GM12872 (cell line): ENCODE measurements at regions not wholly inside any gene's neighbourhood (a gene's known extent, or its start where the extent isn't known, plus 50 kb on each side); places are given as distances from the start of the nearest gene placed in this dataset.

Source experiments
- TF ChIP-seq, protein P1 (sequence below): IDR thresholded peaks from 3 replicates; pipeline ENCODE4 v1.5.1; 2011; ENCODE audit warnings: low read depth, mild to moderate bottlenecking, low read length, moderate library complexity; ENCODE audit not compliant: insufficient read depth

DNA sequence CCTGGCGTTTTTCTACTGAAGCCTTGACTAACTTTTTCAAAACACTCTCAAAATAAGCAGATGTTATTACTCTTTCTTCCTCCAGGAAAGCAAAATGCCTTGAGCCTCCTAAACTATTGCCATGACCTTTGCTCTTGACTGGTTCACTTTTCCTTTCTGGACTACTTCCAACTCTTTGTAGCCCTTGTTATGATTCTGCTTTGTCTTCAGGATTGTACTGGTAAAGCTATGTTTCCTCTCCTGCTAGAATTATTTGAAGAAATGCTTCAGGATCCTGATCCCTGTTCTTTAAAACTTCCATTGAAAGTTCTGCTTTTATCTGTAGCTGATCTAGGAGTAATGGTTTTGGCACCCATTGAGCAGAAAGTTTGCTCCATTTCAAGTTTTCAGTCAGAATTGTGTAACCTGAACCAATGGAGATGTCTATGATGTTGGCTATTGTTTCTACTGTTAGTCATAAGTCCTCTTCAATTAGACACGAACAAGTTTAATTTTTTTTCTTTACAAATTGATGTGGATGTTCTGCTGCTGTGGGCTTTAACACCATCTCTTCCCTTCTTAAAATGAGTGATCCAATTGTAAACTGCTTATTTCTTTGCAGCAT is 1356.4 kb downstream of the EFNA5 start:
- TF ChIP-seq, protein P1, sequence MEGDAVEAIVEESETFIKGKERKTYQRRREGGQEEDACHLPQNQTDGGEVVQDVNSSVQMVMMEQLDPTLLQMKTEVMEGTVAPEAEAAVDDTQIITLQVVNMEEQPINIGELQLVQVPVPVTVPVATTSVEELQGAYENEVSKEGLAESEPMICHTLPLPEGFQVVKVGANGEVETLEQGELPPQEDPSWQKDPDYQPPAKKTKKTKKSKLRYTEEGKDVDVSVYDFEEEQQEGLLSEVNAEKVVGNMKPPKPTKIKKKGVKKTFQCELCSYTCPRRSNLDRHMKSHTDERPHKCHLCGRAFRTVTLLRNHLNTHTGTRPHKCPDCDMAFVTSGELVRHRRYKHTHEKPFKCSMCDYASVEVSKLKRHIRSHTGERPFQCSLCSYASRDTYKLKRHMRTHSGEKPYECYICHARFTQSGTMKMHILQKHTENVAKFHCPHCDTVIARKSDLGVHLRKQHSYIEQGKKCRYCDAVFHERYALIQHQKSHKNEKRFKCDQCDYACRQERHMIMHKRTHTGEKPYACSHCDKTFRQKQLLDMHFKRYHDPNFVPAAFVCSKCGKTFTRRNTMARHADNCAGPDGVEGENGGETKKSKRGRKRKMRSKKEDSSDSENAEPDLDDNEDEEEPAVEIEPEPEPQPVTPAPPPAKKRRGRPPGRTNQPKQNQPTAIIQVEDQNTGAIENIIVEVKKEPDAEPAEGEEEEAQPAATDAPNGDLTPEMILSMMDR = no peak

DNA sequence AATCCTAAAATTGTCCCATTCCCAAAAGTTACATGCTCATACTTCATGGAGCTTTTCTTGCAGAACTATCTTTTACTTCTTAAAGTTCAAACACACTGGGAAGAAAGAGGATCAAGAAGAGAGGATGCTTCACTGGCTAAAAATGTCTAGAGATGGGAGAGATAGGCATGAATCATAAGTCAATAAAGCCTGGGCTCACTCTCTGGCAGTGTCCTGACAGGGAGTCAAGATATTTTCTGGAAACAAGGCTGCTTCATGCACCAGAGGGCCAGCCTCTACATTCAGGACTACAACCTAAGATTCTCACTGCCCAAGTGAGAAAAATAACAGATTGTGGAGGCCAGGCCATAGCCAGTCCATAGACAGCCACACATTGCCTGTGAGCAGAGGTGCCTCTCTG is 1358.4 kb downstream of the EFNA5 start:
- TF ChIP-seq, protein P1 = no peak

DNA sequence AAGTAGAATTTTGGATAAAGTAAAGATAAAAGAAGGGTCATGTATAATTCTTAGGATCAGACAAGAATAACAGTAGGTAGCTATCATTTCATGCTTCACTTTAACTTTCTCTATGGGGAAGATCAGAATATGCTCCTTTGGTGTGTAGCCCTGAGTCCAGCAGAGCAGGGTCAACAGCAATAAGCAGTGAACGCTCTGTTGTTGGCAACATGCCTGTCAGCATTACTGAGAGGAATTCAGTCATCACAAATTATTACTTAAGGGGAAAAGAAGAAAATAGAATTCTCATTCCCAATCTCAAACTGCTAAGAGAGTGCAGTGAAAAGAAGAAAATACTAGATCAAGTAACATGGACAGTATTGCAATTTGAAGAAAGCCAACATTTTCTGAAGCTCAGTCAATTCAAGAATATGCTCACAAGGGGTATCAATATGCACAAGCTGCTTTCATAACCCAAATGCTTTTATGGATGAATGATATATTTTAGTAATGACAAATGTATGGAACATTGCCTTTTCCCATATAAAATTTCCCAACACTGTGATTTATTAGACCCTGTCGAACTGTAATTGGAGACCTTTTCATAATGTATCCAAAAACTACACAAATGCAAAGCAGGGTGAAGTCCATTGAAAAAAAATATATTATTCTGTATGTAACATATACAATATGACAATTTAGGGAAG is 1359.4 kb downstream of the EFNA5 start:
- TF ChIP-seq, protein P1 = no peak

DNA sequence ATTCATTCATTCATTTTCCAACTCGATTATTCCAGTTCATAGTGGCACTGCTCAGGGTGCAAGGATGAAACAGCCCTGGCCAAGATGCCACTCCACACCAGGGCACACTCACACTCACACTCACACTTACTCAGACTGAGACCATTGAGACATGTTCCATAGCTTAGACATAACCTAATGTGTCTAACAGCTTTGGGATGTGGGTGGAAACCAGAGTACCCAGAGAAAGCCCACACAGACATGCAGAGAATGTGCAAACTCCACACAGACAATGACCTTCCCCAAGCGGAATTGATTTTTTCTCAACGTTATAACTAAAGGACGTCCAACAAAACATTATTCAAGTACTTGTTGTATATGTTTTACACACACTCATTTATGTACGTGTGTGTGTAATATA is 1363.5 kb downstream of the EFNA5 start:
- TF ChIP-seq, protein P1 = no peak

DNA sequence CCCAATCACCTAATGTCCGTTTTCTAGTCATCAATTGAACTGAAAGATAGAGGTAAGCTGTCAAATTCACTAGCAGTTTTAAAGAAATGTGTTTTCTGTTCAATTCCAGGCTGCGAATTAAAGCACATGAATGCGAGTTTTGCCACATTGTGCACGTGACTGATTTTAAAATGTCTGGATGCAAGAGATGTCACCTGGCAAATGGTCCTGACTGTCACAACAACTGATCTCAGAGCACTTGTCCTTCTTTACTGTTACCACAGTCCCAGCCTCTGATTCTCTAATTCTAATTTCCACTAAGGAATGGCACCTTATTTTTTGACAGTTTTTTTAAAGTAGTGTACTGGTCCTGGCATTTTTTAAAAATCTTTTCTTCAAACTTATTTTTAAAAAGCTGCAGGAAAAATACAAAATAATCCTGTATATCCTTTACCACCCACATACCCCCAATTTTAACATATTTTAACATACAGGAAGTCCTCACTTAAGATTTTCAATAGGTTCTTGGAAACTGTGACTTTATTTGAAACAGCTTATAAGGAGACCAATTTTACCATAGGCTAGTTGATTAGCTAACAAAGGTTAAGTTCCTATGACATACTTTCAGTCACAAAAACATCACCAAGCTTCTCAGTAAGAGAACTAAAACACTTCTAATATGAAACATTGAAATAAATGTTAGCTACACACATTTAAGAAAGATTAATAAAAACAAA is 1364.3 kb downstream of the EFNA5 start:
- TF ChIP-seq, protein P1 = no peak

DNA sequence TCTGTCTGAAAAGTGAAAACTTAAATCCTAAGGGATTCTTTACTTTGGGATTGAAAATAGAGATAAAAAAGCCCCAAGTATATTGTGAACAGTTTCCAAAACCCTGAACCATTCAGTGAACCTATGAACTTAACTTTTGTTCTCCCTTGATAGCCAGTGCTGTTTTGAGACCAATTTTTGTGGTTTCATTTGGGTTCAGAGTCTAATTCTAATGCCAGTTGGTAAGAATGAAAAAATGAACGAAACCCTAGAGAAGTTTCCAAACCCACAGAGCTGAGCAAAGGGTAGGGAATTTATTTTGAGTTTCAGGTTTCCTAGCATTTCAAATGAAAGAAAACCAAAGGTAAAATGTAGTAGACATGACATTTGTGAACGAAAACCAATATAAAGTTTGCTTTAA is 1366.8 kb downstream of the EFNA5 start:
- TF ChIP-seq, protein P1 = no peak

DNA sequence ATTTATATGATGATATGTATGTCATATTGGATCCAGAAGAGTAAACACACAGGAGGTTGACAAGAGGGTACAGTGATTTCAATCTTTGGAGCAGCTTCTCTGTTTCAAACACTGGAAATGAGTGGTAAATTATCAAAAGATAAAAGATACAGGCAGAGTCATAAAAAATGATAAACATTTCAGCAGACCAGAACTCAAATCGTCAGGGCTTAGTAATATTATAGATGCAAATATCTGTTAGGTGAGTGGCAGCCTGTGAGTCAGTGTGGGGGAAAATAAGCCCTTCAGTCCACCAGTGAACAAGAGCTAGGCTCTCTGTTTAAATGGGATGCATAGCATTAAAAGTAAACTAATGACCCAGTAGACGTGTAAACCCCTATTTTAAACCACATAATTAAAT is 1378.1 kb downstream of the EFNA5 start:
- TF ChIP-seq, protein P1 = no peak
